ENCODE measurements at regions not wholly inside any gene's neighbourhood (a gene's known extent, or its start where the extent isn't known, plus 50 kb on each side); places are given as distances from the start of the nearest gene placed in this dataset.

- no peak for FAIRE-seq
- DNase-seq (ENCODE audit: insufficient read length, low spot score): no peak
Observed at GRCh38 chr16:65878347-65878746, 488.1 kb upstream of the CDH5 start.

- DNase-seq (ENCODE audit: insufficient read length, low spot score): no peak
- no peak for FAIRE-seq
Observed at GRCh38 chr16:65876624-65877023, 489.9 kb upstream of the CDH5 start.

DNA sequence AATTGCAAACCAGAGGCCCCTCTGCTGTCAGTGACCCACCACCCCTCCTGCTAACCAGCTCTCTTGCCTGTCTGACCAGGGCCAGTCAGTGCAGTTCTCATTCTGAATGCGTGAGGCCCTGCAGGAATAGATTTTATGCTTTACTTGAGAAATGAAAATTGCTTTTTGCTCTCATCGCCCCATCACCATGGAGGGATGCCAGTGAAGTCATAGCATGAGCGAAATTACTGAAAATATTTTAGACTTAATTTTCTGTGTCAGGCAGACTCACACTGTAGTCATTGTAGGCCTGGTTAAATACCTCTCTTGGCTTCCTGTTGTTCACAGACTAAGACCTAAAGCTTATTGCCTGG, 490.5 kb upstream of the CDH5 start:
- FAIRE-seq: no peak
- DNase-seq (ENCODE audit: insufficient read length, low spot score): no peak

DNA sequence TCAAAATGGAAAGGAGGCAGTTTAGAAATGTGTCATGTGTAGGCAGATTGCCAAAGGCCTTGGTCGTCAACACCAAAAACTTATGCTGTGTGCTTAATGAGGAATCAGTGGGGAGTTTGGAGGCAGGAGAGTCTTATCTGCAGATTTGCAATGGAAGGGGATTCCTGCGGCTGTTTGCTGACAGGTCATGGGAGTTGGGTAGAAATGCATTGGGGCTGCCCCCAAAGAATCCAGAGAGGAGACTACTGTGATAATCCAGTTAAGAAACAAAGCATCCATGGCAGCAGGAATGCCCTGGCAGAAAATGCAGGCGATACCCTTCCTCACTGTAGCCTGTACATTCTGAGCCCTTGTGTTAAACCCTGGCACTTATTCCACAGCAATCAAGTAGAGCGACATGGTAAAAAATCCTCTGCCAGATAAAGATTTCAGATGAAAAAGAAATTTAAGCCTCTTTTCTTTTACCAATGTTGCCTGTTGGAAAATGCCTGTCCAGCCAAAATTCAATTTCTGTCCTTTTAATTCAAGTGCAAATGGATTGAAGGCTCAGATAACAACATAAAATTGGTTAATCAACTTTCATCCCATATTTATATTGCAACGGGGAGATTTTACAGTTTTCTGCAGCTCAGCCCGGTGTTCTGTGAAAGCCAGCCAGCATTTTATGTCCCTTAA, 491.0 kb upstream of the CDH5 start:
- FAIRE-seq: no peak
- no peak for DNase-seq (ENCODE audit: insufficient read length, low spot score)

DNA sequence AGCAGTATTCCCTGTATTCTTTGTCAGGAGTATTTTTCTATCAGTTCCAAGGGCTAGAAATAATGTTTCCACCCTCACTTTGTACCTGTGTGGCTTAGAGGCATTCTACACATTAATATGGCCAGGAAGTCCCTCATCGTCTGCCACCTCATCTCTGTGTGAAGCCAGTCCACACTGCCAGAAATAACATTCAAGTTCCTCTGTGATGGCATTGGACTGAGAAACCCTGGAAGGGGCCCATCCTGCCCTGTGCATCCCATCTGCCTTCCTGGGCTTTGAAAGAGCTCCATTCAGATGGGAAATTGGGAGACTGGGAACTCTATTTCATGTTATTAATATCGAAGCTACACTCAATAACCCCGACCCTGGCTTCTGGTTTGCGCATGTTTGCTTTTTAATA, 497.2 kb upstream of the CDH5 start:
- no peak for FAIRE-seq

GRCh38 chr16:65867276-65867960, 499.1 kb upstream of the CDH5 start:
- no peak for FAIRE-seq
- DNase-seq (ENCODE audit: insufficient read length, low spot score): no peak

More for the DNA sequence above, 497.2 kb upstream of the CDH5 start:
- DNase-seq (ENCODE audit: insufficient read length, low spot score): no peak

DNA sequence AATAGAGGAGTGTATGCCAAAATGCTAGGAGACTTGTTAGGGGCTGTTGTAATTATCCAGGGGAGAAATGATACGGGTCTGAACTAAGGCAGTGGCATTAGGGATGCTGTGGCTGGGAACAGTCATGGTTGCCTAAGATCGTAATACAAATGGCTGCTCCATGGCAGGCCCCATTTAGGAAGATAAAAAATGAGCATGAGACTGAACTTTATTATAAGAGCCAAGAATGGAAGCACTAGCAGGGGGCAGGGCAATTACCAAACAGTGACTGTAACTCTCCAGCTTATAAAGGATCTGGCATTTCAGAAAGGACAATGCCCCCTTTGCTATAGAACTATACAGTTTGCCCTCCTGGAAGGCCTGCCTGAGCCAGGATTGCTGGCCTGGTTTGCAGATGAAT, 503.3 kb upstream of the CDH5 start:
- DNase-seq (ENCODE audit: insufficient read length, low spot score) (no peak), FAIRE-seq (no peak)

DNA sequence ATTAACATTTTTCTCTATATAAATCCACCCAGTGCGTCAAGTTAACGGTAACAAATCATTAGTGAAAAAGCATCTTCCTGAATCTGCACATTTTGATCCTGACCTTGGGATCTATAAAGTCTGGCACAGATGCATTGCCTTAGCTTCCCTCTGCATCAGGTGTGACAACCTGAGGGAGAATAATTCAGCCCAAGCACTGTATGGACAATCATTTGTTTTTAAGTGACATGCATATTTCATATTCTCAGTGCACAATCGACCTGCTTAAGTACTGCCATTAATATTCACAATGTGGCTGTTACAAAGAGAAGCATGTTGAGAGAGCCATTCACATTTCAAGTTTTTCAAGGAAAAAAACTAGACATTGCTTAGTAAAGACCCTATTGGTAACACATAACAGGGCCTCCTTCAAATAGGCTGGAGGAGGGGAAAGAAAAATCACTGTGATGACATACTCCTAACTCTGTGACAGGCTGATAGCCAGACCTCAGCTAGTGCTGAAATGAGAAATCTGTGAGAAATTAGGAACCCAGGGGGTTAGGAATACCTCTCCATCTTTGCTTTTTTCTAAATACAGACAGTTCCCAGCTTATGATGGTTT, 505.3 kb upstream of the CDH5 start:
- DNase-seq (ENCODE audit: insufficient read length, low spot score): no peak
- FAIRE-seq: no peak

DNA sequence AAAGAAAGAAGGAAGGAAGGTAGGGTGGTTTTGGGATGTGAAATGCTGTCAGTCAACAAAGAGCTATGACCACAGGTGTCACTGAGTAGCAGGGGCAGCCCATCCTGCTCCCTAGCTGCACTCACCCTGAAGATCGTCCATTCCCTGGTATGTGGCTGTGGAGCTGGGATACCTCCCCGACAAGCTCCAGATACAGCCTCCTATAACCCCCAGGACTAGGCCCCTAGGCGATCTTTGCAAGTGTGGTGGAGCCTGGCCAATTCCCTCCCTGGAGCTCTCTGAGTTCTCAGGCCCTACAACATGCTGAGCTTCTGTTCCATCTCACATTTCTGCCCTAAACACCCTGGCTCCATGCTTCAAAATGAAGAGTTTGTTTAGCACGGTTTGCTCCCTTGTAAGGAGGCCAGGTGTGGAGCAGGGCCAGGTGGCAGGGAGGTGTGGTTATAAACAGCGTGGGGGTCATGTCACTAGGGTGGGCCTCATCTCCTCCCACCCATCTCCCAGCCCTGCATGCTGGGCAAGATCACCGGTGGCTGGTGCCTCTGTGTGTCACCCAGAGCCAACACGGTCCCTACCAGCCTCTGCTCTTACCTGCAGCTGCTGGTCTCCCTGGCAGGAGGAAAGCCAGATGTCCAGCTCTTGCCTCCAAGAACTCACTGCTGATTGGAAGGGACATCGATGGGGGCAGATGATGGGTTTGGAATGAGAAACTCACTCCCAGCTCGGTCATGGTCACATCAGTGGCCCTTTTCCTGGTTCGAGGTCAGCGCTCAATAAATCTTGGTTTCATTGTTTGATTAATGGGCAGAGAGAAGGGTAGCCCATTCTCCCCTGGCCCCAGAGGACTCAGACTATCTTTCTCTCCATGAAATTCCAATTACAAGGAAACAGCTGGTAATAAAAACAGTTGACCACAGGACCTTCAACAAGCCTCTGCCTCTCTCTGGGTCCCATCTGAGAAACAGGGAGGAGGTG, 511.0 kb upstream of the CDH5 start:
- DNase-seq (ENCODE audit: insufficient read length, low spot score): no peak
- no peak for FAIRE-seq

GRCh38 chr16:65846210-65846602, 520.3 kb upstream of the CDH5 start:
- DNase-seq (ENCODE audit: insufficient read length, low spot score): no peak
- FAIRE-seq: no peak

DNA sequence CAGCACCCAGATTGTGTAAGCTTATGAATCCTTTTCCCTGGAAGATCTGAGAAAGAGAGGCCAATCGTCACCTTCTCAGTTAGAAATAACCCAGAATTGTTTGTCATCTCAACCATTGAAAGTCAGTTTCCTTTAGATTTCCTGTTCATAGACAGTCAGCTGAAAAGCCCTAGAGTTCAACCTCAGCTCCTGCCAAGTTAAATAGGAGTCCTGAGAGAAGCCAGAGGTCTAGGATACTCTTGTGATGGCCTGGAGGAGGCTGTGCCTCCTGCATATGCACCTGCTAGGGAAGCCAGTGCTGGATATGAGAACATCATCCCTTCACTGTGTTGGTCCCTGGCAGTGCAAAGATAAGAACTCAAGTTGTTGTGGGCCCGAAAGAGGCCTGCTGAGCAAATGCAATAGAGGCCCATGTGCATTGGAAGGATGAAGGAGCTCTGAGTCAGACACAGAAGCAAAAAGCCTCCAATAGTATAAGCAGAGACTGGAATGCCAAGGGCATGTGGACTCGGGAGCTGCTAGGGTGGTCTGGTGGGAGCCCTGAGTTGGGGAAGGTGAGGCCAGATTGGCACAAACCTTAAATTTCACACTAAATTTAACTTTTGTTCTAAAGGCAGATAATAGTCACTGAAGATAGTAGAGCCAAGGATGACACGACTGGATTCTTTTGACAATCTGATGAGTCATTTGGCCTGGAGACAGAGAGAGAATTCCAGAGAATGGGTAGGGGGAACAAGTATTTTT, 520.9 kb upstream of the CDH5 start:
- FAIRE-seq (no peak), DNase-seq (ENCODE audit: insufficient read length, low spot score) (no peak)

GRCh38 chr16:65843941-65844340, 522.5 kb upstream of the CDH5 start:
- DNase-seq (ENCODE audit: insufficient read length, low spot score) (no peak), FAIRE-seq (no peak)

DNA sequence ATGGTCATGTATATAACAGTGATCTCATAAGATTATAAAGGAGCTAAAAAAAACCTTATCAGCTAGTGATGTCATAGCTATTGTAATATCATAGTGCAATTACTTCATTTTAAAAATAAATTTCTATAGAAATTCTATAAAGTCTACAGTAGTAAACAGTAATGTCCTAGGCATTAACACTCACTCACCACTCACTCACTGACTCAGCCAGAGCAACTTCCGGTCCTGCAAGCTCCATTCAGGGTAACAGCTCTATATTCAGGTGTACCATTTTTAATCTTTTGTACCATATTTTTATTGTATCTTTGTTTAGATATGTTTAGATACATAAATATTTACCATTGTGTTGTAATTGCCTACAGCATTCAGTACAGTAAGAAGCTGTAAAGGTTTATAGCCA, 524.4 kb upstream of the CDH5 start:
- DNase-seq (ENCODE audit: insufficient read length, low spot score) (no peak), FAIRE-seq (no peak)

- FAIRE-seq: no peak
- no peak for DNase-seq (ENCODE audit: insufficient read length, low spot score)
Observed at GRCh38 chr16:65838001-65838400, 528.5 kb upstream of the CDH5 start.

DNA sequence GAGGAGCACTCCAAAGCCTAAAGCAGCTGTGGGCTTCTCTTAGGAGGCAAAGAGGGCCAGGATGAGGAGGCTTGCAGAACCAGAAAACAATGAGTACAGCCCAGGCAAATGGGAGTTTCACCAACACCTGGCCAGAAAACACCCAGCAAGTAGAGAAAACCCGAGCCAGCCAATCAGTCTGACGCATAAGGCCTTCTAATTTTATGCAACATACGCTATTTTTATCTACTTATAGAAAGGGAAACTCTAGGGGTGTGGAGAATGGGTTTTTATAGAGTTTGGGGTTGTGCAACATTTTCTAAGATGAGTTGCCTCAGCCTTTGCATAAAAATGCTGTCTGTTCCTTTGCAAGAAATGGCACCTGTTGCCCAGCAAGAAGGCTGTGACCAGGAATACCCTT, 529.0 kb upstream of the CDH5 start:
- DNase-seq (ENCODE audit: insufficient read length, low spot score) (no peak), FAIRE-seq (no peak)

DNA sequence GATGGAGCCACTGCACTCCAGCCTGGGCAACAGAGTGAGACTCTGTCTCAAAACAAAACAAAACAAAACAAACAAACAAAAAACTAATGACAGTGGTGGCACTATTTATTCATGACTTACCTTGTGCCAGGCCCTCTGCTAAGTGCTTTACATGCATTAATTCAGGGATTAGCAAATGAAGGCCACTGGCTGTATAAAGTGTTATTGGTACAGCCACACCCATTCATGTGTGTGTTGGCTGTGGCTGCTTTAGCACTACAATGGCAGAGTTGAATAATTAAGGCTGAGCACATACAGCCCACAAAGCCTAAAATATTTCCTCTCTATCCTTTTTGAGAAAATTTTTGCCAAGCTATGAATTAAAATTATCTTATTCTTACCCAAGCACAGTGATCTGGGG, 531.8 kb upstream of the CDH5 start:
- FAIRE-seq: no peak
- DNase-seq (ENCODE audit: insufficient read length, low spot score): no peak

GRCh38 chr16:65833171-65833871, 533.2 kb upstream of the CDH5 start:
- DNase-seq (ENCODE audit: insufficient read length, low spot score) (no peak), FAIRE-seq (no peak)

GRCh38 chr16:65832679-65833078, 533.8 kb upstream of the CDH5 start:
- no peak for DNase-seq (ENCODE audit: insufficient read length, low spot score)
- no peak for FAIRE-seq

GRCh38 chr16:65831903-65832666, 534.4 kb upstream of the CDH5 start:
- no peak for DNase-seq (ENCODE audit: insufficient read length, low spot score)
- FAIRE-seq: no peak

Data from GM19239 (cell line).